Nephron progenitor cell (in vitro differentiated cells): ENCODE measurements at regions not wholly inside any gene's neighbourhood (a gene's known extent, or its start where the extent isn't known, plus 50 kb on each side); places are given as distances from the start of the nearest gene placed in this dataset.
A peak's percentile ranks its signal among the peaks of the same experiment; 100 is the strongest.

ENCODE experiments used
- DNase-seq: peaks from one replicate; pipeline ENCODE4 v3.0.0; 2021
- H3K27ac Mint-ChIP-seq: 2 replicates; pipeline ENCODE4 v1.8.0; 2021; ENCODE audit warnings: mild to moderate bottlenecking, moderate library complexity, mixed read lengths
- H3K27me3 Mint-ChIP-seq: 2 replicates; pipeline ENCODE4 v1.8.0; 2021; ENCODE audit warnings: mild to moderate bottlenecking, low read depth, mixed read lengths; ENCODE audit not compliant: poor library complexity
- H3K36me3 Mint-ChIP-seq: 2 replicates; pipeline ENCODE4 v1.8.0; 2021; ENCODE audit warnings: low read depth, mixed read lengths
- H3K4me1 Mint-ChIP-seq: 2 replicates; pipeline ENCODE4 v1.8.0; 2021; ENCODE audit warnings: mixed read lengths
- H3K4me3 Mint-ChIP-seq: 2 replicates; pipeline ENCODE4 v1.8.0; 2021; ENCODE audit warnings: mild to moderate bottlenecking, moderate library complexity, mixed read lengths
- H3K9me3 Mint-ChIP-seq: 2 replicates; pipeline ENCODE4 v1.8.0; 2021; ENCODE audit warnings: mild to moderate bottlenecking, moderate library complexity, mixed read lengths
- TF ChIP-seq, protein P1 (sequence below): fragments of 200-600 bp; sonication (generic); IDR thresholded peaks from 2 replicates; pipeline ENCODE4 v1.5.0; 2021; ENCODE audit warnings: antibody characterized with exemption

DNA sequence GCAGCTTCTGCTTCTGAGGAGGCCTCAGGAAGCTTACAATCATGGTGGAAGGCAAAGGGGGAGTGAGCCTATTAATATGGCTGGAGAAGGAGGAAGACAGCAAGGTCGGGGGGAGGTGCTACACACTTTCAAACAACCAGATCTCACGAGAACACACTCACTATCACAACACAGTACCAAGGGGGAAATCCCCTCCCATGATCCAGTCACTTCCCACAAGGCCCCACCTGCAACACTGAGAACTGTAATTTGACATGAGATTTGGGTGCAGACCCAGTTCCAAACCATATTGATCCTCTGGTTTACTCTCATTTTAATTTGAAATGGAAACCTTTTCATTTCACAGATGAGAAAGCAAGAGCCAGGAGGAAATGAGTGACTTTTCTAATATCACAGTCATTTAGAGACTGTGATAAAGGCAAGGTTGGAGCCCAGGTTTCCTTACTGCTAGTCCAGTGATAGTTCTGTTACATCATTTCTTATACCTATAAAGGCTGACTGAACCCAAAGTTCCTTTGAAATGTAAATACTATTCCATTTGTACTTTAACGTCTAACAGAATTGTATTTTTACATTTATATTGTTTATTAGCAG is 105.8 kb upstream of the GAP43 start:
- peak overlapping the region; percentile 64 for H3K27ac Mint-ChIP-seq
- H3K9me3 Mint-ChIP-seq = no peaks in the 10 kb centered on the region

DNA sequence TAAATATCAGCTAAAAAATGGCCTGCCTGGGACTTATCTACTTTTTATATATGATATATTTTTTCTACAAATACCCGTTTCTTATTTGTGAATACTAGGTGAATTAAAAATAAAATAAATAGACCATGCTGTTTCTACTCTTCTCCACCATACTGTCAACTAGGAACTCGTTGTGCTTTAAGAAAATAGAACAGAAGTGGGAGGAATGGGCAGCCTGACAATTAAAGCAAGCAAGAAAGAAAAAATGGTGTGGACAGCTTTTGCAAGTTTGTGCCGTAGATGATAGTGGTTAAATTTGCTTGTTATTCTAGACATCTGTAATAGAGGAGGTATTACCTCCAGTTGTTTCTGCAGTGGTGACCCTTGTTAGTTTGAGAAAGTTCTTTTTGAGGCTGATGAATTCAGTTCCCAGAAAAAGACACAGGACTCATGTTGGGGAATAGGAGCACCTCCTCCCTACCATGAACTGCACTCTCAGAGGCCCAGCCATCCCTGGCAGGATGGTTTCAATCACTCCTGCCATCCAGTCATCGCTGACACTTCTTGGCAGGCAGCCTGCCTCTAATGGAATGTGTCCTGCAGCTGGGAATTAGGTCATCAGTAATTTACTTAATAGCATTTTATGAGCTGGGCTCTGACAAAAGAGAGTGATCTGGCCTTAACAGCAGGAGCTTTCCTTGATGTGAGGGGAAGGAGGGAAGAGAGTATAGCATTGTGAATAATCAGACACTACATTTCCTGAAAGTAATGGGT is 105.0 kb upstream of the GAP43 start:
- peak; percentile 17 for DNase-seq
- Mint-ChIP-seq H3K27ac (peak overlapping the region; percentile 10), H3K36me3 (no peaks in the 10 kb centered on the region), H3K4me3 (no peak overlapping the region), H3K27me3 (no peaks in the 10 kb centered on the region), H3K9me3 (no peaks in the 10 kb centered on the region), H3K4me1 (peaks cover 23% of the 10 kb centered on the region)
- TF ChIP-seq, protein P1, sequence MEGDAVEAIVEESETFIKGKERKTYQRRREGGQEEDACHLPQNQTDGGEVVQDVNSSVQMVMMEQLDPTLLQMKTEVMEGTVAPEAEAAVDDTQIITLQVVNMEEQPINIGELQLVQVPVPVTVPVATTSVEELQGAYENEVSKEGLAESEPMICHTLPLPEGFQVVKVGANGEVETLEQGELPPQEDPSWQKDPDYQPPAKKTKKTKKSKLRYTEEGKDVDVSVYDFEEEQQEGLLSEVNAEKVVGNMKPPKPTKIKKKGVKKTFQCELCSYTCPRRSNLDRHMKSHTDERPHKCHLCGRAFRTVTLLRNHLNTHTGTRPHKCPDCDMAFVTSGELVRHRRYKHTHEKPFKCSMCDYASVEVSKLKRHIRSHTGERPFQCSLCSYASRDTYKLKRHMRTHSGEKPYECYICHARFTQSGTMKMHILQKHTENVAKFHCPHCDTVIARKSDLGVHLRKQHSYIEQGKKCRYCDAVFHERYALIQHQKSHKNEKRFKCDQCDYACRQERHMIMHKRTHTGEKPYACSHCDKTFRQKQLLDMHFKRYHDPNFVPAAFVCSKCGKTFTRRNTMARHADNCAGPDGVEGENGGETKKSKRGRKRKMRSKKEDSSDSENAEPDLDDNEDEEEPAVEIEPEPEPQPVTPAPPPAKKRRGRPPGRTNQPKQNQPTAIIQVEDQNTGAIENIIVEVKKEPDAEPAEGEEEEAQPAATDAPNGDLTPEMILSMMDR = no peak

More for the DNA sequence above, 105.8 kb upstream of the GAP43 start:
- Mint-ChIP-seq H3K4me1 (peaks cover 30% of the 10 kb centered on the region), H3K4me3 (no peak overlapping the region), H3K27me3 (no peaks in the 10 kb centered on the region), H3K36me3 (no peaks in the 10 kb centered on the region)
- no peak for DNase-seq
- TF ChIP-seq, protein P1 = no peak

DNA sequence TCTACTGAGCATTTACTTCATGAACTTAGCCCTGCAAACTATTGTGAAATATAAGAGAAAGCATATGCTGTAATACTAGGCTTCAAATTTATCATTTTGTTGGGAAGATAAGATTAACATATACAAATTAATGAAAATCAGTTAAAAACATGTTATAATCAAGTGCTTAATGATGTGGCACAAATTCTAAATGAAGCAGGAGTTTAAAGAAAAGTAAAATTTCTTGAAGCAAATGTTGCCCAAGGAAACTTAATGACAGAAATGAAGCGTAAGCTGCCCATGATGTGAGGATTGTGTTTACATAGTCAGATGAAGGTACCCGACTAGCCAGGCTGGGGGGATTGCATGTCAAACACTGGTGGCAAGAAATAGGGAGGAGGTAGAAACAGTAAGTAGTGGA is 103.1 kb upstream of the GAP43 start:
- Mint-ChIP-seq H3K27me3 (no peaks in the 10 kb centered on the region), H3K4me1 (peaks cover 18% of the 10 kb centered on the region), H3K4me3 (no peak overlapping the region), H3K9me3 (no peaks in the 10 kb centered on the region), H3K36me3 (no peaks in the 10 kb centered on the region), H3K27ac (no peak overlapping the region)
- TF ChIP-seq, protein P1 = no peak
- DNase-seq = no peak

DNA sequence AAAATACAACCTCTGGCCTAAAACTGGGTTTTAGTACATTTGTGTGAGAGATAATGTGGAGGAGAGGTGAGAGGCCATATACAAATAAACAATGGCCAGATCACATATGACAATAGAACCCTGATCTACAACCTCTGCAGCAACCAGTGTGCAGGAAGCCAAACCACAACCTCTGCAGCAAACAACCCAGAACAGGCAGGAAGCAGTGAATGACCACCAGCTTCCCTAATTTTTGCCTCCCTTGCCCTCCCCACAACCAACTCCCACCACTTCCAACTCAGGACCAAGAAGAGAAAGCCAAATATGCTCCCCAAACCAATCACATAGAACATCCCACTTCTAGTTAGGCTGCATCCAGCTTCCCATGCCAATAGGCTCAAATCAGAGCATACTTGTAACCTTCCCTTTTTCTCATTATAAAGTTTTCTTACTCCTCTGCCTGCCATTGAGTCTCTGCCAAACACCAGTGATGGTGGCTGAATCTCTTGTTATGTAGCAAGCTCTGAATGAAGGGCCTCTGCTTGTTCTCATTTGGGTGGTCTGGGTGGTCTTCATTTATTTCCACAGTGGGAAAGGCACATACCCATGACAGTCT is 102.6 kb upstream of the GAP43 start:
- Mint-ChIP-seq H3K27ac (no peak overlapping the region), H3K4me1 (peaks cover 18% of the 10 kb centered on the region), H3K9me3 (no peaks in the 10 kb centered on the region), H3K36me3 (no peaks in the 10 kb centered on the region), H3K4me3 (no peak overlapping the region), H3K27me3 (no peaks in the 10 kb centered on the region)
- no peak for DNase-seq
- TF ChIP-seq, protein P1 = no peak

DNA sequence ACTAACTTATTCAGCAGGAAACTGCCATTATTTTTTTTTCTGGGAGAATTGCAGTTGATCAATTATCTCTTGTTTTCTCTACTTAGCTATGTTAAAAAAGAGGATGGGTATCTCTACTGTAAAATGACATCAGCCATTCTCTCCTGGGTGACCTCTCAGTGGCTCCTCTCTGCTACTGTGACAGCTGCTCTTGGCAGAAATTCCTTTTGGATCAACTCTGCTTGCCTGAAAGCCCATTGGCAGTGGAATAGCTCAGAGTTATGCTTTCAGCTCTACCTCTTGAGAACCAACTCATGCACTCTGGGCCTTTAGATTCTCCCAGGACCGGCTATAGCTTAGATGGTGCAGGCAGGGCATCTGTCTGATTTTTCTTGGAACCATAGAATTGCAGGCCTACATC is 99.9 kb upstream of the GAP43 start:
- H3K9me3 Mint-ChIP-seq = no peaks in the 10 kb centered on the region
- TF ChIP-seq, protein P1 = no peak
- H3K36me3 Mint-ChIP-seq = no peaks in the 10 kb centered on the region
- H3K4me3 Mint-ChIP-seq = no peak overlapping the region
- no peak for DNase-seq
- no peaks in the 10 kb centered on the region for H3K27me3 Mint-ChIP-seq
- H3K4me1 Mint-ChIP-seq = peaks cover 8% of the 10 kb centered on the region
- no peak overlapping the region for H3K27ac Mint-ChIP-seq
